ENCODE measurements at regions not wholly inside any gene's neighbourhood (a gene's known extent, or its start where the extent isn't known, plus 50 kb on each side); places are given as distances from the start of the nearest gene placed in this dataset.

DNA sequence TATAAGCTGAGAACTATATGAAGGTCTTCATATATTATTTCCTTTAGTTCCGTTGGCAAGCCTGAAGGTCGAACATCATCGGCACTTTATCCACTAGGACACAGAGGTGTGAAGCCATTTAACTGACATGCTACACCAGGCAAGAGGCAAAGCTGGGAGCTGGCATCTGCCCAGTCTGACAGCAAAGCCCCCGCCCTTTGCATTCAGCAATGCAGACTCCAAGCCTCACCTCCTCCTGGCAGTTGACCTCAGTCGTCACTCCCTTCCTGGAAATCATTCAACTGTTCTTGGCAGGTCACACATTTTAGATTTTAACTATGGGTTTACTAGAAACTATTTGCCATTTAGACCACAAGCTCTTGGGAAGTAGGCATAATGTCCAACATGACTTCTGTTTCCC is 135.8 kb upstream of the FRG1 start:
- no peak overlapping the region for H3K4ac ChIP-seq (ENCODE audit: low read length)
- DNase-seq (ENCODE audit: low spot score): no peak

DNA sequence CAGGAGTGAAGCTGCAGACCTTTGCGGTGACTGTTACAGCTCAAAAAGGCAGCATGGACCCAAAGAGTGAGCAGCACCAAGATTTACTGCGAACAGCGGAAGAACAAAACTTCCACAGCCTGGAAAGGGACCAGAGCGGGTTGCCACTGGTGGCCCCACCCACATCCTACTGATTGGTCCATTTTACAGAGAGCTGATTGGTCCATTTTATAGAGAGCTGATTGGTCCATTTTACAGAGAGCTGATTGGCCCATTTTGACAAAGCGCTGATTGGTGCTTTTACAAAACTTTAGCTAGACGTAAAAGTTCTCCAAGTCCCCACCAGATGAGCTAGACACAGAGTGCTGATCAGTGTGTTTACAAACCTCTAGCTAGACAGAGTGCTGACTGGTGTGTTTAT is 134.2 kb upstream of the FRG1 start:
- Histone ChIP-seq H3K4me1 (ENCODE audit: control insufficient read depth in 2 of 2, insufficient read depth in 1 of 2, low read depth in 1 of 2, low read length in 2 of 2) (no peaks in the 10 kb centered on the region), H3K27me3 (ENCODE audit: control insufficient read depth in 3 of 3, insufficient read depth in 3 of 3, low read depth in 1 of 3, low read length in 3 of 3) (no peaks in the 10 kb centered on the region), H3K23ac (ENCODE audit: low read depth, low read length, poor library complexity) (no peak overlapping the region), H2BK15ac (ENCODE audit: low read length) (no peak overlapping the region), H4K8ac (ENCODE audit: low read depth, low read length) (no peak overlapping the region), H3K9me3 (replicated peaks in 1 of 2; ENCODE audit: control insufficient read depth in 2 of 2, insufficient read depth in 1 of 2, low read depth in 1 of 2, low read length in 2 of 2) (peaks cover 0 to 3% of the 10 kb centered on the region in 2 donors), H3K4ac (ENCODE audit: low read length) (no peak overlapping the region), H4K91ac (ENCODE audit: low read depth, low read length, poor library complexity) (no peak overlapping the region), H2BK12ac (ENCODE audit: low read length) (no peak overlapping the region), H3K36me3 (replicated peaks in 1 of 2; ENCODE audit: control insufficient read depth in 2 of 2, insufficient read depth in 2 of 2, low read length in 2 of 2) (no peaks in the 10 kb centered on the region), H3K14ac (ENCODE audit: low read length) (no peak overlapping the region), H2AFZ (ENCODE audit: low read length) (no peak overlapping the region), H3K4me3 (ENCODE audit: low read length in 2 of 2) (no peak overlapping the region), H3K27ac (replicated peaks; ENCODE audit: low read length) (no peak overlapping the region), H3K4me2 (ENCODE audit: insufficient read depth, low read length, poor library complexity, severe bottlenecking) (no peak overlapping the region), H3K9ac (ENCODE audit: low read depth, low read length, poor library complexity) (no peak overlapping the region), H2BK120ac (ENCODE audit: low read depth, low read length) (no peak overlapping the region), H2BK5ac (ENCODE audit: low read length) (no peak overlapping the region), H3K79me1 (ENCODE audit: low read depth, low read length) (no peaks in the 10 kb centered on the region), H3K18ac (ENCODE audit: low read length) (no peak overlapping the region), H2AK5ac (ENCODE audit: low read depth, low read length) (no peak overlapping the region)
- no peak for DNase-seq (ENCODE audit: low spot score)
- no CpG with 5 or more reads among the region's 6 CpGs for WGBS, 2 donors (ENCODE audit: extremely low coverage in 2 of 2, insufficient read length in 2 of 2, insufficient replicate concordance in 1 of 2)

More for the DNA sequence above, 135.8 kb upstream of the FRG1 start:
- no peak overlapping the region for H2AK5ac ChIP-seq (ENCODE audit: low read depth, low read length)
- H3K9me3 ChIP-seq (replicated peaks in 1 of 2; ENCODE audit: control insufficient read depth in 2 of 2, insufficient read depth in 1 of 2, low read depth in 1 of 2, low read length in 2 of 2): peaks cover 0 to 3% of the 10 kb centered on the region in 2 donors
- no peaks in the 10 kb centered on the region for H3K36me3 ChIP-seq (replicated peaks in 1 of 2; ENCODE audit: control insufficient read depth in 2 of 2, insufficient read depth in 2 of 2, low read length in 2 of 2)
- H3K27me3 ChIP-seq (ENCODE audit: control insufficient read depth in 3 of 3, insufficient read depth in 3 of 3, low read depth in 1 of 3, low read length in 3 of 3): no peaks in the 10 kb centered on the region
- H4K8ac ChIP-seq (ENCODE audit: low read depth, low read length): no peak overlapping the region
- no peaks in the 10 kb centered on the region for H3K4me1 ChIP-seq (ENCODE audit: control insufficient read depth in 2 of 2, insufficient read depth in 1 of 2, low read depth in 1 of 2, low read length in 2 of 2)
- no peak overlapping the region for H3K27ac ChIP-seq (replicated peaks; ENCODE audit: low read length)
- no peak overlapping the region for H4K91ac ChIP-seq (ENCODE audit: low read depth, low read length, poor library complexity)
- no peak overlapping the region for H2BK120ac ChIP-seq (ENCODE audit: low read depth, low read length)
- no peak overlapping the region for H2BK5ac ChIP-seq (ENCODE audit: low read length)
- H3K9ac ChIP-seq (ENCODE audit: low read depth, low read length, poor library complexity): no peak overlapping the region
- no peak overlapping the region for H2BK15ac ChIP-seq (ENCODE audit: low read length)
- H3K4me3 ChIP-seq (ENCODE audit: low read length in 2 of 2): no peak overlapping the region
- WGBS, 2 donors (ENCODE audit: extremely low coverage in 2 of 2, insufficient read length in 2 of 2, insufficient replicate concordance in 1 of 2): no CpG with 5 or more reads among the region's 5 CpGs
- no peak overlapping the region for H3K14ac ChIP-seq (ENCODE audit: low read length)
- no peak overlapping the region for H2AFZ ChIP-seq (ENCODE audit: low read length)
- H3K4me2 ChIP-seq (ENCODE audit: insufficient read depth, low read length, poor library complexity, severe bottlenecking): no peak overlapping the region
- H3K79me1 ChIP-seq (ENCODE audit: low read depth, low read length): no peaks in the 10 kb centered on the region
- no peak overlapping the region for H3K18ac ChIP-seq (ENCODE audit: low read length)
- H3K23ac ChIP-seq (ENCODE audit: low read depth, low read length, poor library complexity): no peak overlapping the region
- no peak overlapping the region for H2BK12ac ChIP-seq (ENCODE audit: low read length)

DNA sequence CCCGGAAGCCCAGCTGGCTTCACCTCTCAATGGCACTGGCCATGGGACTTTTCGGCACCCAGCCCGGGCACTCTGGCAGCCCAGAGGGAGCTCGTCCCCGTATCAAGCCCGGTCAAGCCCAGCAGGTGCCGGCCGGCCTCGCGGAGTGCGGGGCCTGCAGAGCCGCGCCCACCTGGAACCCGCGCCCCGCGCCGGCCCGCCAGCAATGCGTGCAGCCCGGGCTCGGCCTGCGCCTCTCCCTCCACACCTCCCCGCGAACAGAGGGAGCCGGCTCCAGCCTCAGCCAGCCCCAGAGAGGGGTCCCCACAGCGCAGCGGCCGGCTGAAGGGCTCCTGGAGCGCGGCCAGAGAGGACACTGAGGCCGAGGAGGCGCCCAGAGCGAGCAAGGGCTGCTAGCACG is 133.6 kb upstream of the FRG1 start:
- no peak overlapping the region for H2BK5ac ChIP-seq (ENCODE audit: low read length)
- no peak overlapping the region for H3K4me3 ChIP-seq (ENCODE audit: low read length in 2 of 2)
- no peak overlapping the region for H2BK15ac ChIP-seq (ENCODE audit: low read length)
- H3K79me1 ChIP-seq (ENCODE audit: low read depth, low read length): no peaks in the 10 kb centered on the region
- peaks cover 0 to 3% of the 10 kb centered on the region in 2 donors for H3K9me3 ChIP-seq (replicated peaks in 1 of 2; ENCODE audit: control insufficient read depth in 2 of 2, insufficient read depth in 1 of 2, low read depth in 1 of 2, low read length in 2 of 2)
- no peak overlapping the region for H4K8ac ChIP-seq (ENCODE audit: low read depth, low read length)
- H2AFZ ChIP-seq (ENCODE audit: low read length): no peak overlapping the region
- H3K4me1 ChIP-seq (ENCODE audit: control insufficient read depth in 2 of 2, insufficient read depth in 1 of 2, low read depth in 1 of 2, low read length in 2 of 2): no peaks in the 10 kb centered on the region
- H3K18ac ChIP-seq (ENCODE audit: low read length): no peak overlapping the region
- no peak overlapping the region for H3K23ac ChIP-seq (ENCODE audit: low read depth, low read length, poor library complexity)
- H3K27ac ChIP-seq (replicated peaks; ENCODE audit: low read length): no peak overlapping the region
- no peaks in the 10 kb centered on the region for H3K36me3 ChIP-seq (replicated peaks in 1 of 2; ENCODE audit: control insufficient read depth in 2 of 2, insufficient read depth in 2 of 2, low read length in 2 of 2)
- DNase-seq (ENCODE audit: low spot score): no peak
- no peak overlapping the region for H3K14ac ChIP-seq (ENCODE audit: low read length)
- no peak overlapping the region for H4K91ac ChIP-seq (ENCODE audit: low read depth, low read length, poor library complexity)
- H2AK5ac ChIP-seq (ENCODE audit: low read depth, low read length): no peak overlapping the region
- no peak overlapping the region for H2BK120ac ChIP-seq (ENCODE audit: low read depth, low read length)
- H3K27me3 ChIP-seq (ENCODE audit: control insufficient read depth in 3 of 3, insufficient read depth in 3 of 3, low read depth in 1 of 3, low read length in 3 of 3): no peaks in the 10 kb centered on the region
- no peak overlapping the region for H3K9ac ChIP-seq (ENCODE audit: low read depth, low read length, poor library complexity)
- no peak overlapping the region for H3K4me2 ChIP-seq (ENCODE audit: insufficient read depth, low read length, poor library complexity, severe bottlenecking)
- no peak overlapping the region for H3K4ac ChIP-seq (ENCODE audit: low read length)
- no peak overlapping the region for H2BK12ac ChIP-seq (ENCODE audit: low read length)
- WGBS, 2 donors (ENCODE audit: extremely low coverage in 2 of 2, insufficient read length in 2 of 2, insufficient replicate concordance in 1 of 2): no CpG with 5 or more reads among the region's 35 CpGs

DNA sequence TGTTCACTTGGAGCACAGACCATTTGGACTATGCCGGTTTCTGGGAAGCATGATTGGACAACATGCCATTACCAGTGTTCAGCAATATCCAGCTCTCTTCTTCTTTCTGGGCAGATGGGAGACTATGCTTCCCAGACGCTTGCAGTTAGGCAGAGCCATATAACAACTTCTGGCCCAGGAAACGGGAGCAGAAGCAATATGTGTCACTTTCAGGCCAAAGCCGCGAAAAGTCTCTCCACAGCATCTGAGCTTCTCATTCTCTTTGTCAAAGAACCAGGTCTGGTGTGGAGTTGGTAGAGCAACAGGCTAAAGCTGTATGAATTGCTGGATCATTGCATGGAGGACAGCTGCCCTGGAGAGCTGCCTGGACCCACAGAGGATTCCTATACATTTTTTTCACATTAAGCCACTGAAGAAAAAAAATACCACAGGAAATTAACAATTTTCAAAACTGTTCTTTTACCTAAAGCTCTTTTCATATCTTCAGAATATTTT is 131.4 kb upstream of the FRG1 start:
- H4K8ac ChIP-seq (ENCODE audit: low read depth, low read length): no peak overlapping the region
- no peak overlapping the region for H3K18ac ChIP-seq (ENCODE audit: low read length)
- H2BK12ac ChIP-seq (ENCODE audit: low read length): no peak overlapping the region
- H3K36me3 ChIP-seq (replicated peaks in 1 of 2; ENCODE audit: control insufficient read depth in 2 of 2, insufficient read depth in 2 of 2, low read length in 2 of 2): no peaks in the 10 kb centered on the region
- peaks cover 0 to 3% of the 10 kb centered on the region in 2 donors for H3K9me3 ChIP-seq (replicated peaks in 1 of 2; ENCODE audit: control insufficient read depth in 2 of 2, insufficient read depth in 1 of 2, low read depth in 1 of 2, low read length in 2 of 2)
- H3K27me3 ChIP-seq (ENCODE audit: control insufficient read depth in 3 of 3, insufficient read depth in 3 of 3, low read depth in 1 of 3, low read length in 3 of 3): no peaks in the 10 kb centered on the region
- H3K9ac ChIP-seq (ENCODE audit: low read depth, low read length, poor library complexity): no peak overlapping the region
- DNase-seq (ENCODE audit: low spot score): no peak
- H2BK5ac ChIP-seq (ENCODE audit: low read length): no peak overlapping the region
- no peak overlapping the region for H3K4ac ChIP-seq (ENCODE audit: low read length)
- H3K4me3 ChIP-seq (ENCODE audit: low read length in 2 of 2): no peak overlapping the region
- H2BK120ac ChIP-seq (ENCODE audit: low read depth, low read length): no peak overlapping the region
- no peak overlapping the region for H3K4me2 ChIP-seq (ENCODE audit: insufficient read depth, low read length, poor library complexity, severe bottlenecking)
- H4K91ac ChIP-seq (ENCODE audit: low read depth, low read length, poor library complexity): no peak overlapping the region
- no peak overlapping the region for H2AK5ac ChIP-seq (ENCODE audit: low read depth, low read length)
- no peaks in the 10 kb centered on the region for H3K4me1 ChIP-seq (ENCODE audit: control insufficient read depth in 2 of 2, insufficient read depth in 1 of 2, low read depth in 1 of 2, low read length in 2 of 2)
- no peak overlapping the region for H2AFZ ChIP-seq (ENCODE audit: low read length)
- no peaks in the 10 kb centered on the region for H3K79me1 ChIP-seq (ENCODE audit: low read depth, low read length)
- H3K27ac ChIP-seq (replicated peaks; ENCODE audit: low read length): no peak overlapping the region
- no peak overlapping the region for H3K23ac ChIP-seq (ENCODE audit: low read depth, low read length, poor library complexity)
- no peak overlapping the region for H3K14ac ChIP-seq (ENCODE audit: low read length)
- no CpG with 5 or more reads among the region's 5 CpGs for WGBS, 2 donors (ENCODE audit: extremely low coverage in 2 of 2, insufficient read length in 2 of 2, insufficient replicate concordance in 1 of 2)
- H2BK15ac ChIP-seq (ENCODE audit: low read length): no peak overlapping the region

Measured in neuronal stem cell (in vitro differentiated cells).